ENCODE measurements at regions not wholly inside any gene's neighbourhood (a gene's known extent, or its start where the extent isn't known, plus 50 kb on each side); places are given as distances from the start of the nearest gene placed in this dataset.

DNA sequence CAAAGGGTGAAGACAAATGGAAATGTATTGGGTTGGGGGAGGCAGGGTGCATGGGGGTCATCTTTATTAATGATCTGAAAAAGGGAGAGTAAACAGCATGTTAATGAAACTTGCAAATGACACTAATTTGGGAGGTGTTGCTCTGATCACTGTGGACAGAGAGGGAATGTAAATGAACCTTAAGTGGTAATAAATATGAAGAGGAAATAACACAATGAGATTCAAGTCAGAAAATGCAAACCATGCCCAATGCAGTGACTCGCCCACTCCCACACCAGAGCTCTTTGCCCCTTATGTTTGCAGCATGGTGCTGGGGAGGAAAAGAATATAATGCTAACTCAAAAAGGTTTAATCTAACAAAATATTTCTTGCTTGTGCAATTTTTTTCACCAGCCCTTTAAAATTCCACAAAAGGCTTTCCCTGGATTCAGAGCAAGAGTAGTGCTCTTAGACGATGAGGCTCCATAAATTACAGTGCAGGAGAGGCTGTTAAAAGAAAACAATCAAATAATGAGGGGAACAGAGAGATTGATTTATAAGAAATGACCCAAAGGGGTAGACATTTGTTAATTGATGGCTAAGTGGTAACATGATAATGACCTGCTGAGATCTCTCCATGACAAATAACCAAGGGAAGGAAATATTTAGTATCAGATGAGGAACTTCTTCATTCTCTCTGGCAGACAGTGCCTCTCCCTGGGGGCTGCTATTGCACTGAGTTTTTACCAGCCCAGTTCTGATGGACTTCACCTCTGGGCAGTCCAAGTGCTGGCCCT is 210.0 kb upstream of the PPP2R3A start:
- no peak for DNase-seq

DNA sequence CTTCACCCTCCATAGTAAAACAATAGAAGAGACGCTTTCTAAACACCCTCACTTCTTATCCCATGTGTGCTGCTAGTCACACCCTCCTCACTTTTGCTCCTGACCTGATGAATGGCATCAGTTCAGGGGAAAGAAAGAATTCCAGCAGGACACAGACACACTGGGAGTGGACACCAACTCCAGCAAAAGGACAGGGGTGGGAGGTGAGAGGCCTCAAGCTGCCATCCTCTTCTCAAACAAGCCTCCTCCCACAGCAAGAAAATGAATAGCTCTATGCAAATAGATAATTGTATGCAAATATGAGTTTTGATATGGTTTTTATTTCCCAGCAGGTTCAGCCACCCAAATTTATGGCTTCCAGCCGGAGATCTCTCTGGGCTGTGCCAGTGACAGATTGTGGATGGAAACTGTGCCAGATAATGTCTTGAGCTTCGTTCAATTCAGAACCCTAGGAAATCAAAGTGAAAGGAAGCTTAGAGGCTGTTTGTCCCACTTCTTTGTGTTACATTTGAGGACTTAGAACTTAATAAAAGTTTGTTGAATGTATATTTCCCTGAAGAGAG is 209.3 kb upstream of the PPP2R3A start:
- DNase-seq, result no peak

DNA sequence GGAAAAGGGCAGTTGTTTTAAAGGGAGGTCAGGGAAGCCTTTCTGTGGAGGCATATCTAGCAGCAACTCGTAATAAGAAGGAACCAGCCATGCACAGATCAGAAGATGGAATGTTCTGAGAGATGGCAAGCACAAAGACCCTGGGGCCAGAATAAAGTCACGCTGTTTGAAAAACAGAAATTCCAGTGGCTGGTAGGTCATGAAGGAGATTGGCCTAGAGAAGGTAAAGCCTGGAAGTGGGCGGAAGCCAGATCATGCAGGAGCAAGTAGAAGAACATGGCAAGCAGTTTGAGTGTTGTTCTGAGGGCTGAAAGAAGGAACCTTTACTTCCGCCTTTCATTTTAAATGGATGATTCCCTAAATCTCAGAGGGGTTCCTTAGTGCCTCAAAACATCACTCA is 208.1 kb upstream of the PPP2R3A start:
- no peak for DNase-seq

DNA sequence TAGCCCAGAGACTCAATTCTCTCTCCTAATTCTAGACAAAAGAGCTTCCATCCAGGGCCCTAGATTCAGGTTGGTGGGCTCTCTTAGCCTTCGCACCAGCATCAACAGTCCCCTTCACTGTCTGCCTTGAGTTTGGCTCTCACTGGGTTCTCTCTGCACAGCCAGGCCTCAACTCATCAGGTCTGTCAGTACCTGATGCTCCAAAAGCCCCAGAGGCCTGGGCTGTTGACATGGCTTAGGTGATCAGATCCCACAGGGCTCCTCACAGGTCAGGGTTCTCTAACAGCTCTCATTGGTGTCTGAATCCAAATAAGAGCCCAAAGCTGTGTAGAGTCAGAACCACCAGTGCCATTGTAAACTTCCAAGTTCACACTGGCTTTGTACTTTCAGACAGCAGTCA is 206.6 kb upstream of the PPP2R3A start:
- no peak for DNase-seq

DNA sequence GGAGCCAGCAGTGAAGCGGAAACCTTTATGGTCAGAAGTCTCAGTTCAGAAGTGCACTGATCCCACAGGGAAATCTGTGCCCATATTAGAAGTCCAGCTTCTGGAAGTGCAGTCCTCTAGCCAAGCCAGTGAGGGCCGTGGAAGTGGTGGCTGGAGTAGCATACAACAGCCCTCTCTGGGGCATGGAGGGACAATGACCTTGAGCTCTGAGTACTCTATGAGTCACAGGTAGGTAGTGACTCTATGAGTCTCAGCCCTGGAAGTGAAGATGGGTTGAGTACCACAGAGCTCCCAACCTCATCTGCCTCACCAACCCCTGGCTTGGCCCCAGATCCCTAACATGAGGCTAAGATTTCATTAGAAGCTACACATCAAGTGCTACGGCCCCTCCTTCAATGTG is 205.9 kb upstream of the PPP2R3A start:
- no peak for DNase-seq

DNA sequence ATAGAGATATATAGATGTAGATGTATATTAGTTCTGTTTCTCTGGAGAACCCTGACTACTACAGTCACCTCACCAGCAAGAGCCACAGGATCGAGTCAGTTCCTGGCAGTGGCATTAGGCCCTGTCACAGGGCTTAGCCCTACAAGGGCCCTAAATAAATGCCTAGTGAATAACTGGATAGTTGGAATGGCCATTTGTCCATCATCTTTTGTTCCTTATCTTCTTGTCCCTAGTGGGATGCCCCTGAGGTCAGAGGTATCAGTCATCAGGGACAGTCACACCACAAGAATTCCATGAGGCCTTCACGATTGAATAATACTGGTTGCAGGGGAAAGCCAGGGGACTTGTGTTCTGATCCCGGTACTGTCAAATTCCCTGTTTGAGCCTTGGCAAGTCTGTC is 204.9 kb upstream of the PPP2R3A start:
- DNase-seq, result no peak

DNA sequence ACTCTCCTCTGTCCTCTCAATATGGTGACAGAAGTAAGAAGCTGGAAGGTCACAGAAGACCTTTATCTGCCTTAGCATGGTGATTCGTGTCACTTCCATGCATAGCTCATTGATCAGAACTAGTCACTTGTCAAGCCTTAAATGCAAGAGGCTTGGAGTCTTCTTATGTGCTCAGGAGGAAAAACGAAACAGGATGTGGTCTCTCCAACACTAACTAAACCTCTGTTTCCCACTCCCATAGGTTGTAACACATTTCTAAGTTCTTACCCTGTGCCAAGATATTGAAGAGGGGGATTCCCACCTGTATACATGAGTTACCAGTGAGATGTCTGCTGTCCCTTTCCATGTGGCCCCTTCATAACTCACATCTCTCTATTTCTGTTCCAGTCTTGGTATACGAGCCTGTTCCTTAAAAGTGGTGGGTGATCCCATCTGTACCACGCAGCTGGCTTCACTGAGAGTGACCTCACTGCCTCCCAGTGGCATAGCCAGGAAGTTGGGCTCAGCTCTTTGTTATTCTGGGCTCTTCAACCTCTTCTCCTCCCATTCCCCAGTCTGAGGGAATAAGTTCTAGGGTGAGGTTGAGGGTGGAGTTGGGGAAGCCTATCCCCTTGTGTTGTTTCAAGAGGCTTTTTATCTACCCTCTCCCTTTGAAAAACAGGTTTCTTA is 203.2 kb upstream of the PPP2R3A start:
- DNase-seq, result no peak

DNA sequence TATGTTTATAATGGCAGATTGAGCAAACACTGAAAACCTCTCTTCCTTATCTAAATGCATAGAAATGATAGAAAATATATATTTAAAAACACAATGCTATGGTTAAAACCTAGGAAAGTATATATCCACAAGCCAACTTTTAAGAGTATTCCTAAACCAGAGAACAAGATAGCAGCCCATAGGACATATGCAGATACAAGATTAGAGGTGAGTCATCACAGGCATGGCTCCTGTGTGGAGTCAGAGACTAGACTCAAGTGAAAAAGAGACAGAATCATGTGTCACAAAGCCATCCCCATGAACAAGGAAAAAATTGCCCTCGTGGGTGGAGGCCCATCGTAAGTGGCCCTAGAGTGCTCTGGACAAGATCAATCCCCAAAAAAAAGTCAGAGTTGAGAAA is 199.4 kb upstream of the PPP2R3A start:
- DNase-seq, result no peak

DNA sequence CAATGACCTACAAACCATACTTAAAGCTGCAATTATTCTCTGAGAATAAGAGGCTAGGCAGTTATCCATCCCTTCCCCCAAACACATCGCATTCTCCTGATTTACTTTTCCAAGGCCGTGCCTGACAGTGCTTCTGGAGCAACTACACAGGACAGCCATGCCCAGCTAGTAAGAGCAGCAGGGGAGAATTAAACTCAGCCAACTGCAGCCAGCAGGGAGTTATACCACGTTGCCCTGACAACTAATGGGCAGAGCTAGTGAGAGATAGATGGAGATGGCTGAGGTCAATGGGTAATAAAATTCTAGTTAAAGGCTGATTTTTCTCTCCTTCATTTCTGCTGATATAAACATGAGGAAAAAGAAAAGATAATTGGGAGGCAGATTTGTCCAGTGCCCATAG is 193.8 kb upstream of the PPP2R3A start:
- DNase-seq, result no peak

DNA sequence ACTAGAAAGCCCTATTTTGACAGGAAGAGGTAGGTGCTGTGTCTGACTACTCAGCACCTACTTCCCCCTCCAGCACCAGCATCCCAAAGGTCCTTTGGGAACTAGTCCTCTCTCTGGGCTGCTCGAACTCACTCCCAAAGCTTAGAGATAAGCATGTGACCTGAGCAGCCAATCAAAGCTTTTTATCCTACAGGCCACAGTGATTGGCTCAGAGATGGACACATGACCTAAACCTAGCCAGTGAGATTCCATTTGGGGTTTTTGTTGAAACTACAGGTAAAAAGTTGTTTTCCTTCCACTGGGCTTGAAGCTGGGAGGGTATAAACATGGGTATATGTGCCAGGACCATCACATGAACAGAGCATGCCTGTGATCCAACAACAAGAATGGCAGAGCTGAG is 186.5 kb upstream of the PPP2R3A start:
- no peak for DNase-seq

DNA sequence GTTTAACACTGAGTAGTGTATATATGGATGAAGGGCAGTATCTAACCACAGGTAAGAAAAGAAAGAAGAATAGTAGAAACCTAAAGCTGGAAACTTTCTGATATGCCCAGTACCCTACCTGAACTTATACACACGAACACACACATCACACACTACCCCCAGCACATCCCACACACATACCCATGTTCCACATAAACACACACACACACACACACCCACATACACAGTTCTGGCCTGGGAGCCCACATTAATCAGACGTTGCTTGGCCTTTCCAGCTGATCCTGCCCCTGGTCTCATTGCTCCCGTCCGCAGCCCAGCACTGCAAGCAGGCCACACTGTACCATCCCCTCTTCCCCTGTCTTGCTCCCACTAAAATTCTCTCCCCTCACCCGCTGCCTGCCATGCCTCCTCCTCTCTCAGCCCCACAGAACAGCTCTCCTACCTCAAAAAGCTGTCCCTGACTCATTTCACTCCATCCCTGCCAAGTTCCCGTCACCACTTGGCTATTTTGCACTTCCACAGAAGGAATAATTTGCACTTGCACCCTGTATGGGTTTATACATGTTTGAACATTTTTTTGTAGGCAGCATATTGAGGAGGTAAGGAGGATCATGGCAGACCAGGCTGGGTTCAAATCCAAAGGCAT is 185.8 kb upstream of the PPP2R3A start:
- DNase-seq, result no peak

DNA sequence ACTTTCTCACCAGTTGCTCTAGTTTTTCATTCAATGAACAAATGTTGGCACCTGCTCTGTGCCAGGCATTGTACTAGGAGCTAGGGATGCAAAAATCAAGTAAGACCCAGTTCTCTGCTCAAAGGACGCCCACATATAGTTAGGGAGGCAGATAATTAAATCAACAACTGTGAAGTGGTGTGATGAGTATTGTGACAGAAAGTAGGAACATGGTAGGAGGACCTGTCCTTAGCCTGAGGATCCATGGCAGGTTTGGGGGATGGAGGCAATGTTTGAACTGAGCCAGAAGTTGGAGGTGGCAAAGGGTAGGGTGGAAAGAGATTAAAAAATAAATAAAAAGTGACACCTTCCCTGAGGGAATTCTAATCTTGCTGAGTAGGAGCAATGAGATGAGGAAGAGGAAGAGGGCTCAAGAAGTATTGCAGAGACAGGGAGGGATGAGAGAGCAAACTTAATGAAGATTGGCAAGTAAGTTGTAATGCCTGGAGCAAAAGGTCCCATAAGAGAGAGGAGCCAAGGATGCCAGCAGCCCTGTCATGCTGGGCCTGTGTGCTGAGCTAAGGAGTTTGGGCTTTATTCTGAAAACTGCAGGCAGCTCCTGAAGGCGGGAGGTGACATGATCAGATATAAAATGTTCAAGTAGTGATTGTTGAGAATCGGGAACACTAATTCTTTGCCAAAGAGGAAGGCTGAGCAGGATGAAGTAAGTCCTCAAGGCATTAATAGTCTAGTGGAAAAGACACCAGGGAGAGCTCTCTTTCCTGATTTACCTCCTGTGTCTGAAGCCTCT is 184.3 kb upstream of the PPP2R3A start:
- no peak for DNase-seq

DNA sequence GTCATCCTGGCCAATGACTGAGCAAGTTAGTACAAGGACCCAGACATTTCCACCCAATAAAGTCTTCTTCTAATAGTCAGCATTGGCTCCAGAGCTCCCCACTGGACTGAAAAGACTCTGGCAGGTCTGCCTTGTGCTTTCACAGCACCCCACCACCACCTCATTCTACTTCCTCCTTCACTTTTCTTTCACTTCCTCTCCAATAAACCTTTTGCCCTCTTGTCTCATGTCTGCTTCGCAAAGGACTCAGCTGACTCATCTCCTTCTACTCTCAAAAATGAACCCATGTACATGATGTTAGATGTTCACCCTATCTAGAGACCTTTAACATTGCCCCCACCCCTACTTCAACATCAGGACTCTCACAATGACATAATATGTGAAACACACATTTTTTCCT is 181.0 kb upstream of the PPP2R3A start:
- no peak for DNase-seq

DNA sequence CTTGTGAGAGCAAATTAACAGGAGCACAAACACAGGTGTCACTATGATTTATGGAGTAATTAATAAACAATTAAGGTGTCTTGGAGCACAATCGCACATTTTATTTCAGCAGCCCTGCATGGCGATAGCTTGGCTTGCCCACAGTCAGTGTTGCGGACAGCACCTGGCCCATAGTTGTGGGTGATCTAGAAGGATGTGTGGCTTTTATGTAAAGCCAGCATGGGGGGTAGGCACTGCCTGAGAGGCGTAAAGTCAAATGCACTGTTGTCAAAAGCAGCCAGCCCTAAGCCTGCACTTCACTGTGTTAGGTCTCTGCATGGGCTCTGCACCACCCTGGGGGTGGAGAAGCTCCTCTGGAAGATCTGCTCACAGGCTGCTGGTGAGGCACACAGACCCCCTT is 177.4 kb upstream of the PPP2R3A start:
- no peak for DNase-seq

DNA sequence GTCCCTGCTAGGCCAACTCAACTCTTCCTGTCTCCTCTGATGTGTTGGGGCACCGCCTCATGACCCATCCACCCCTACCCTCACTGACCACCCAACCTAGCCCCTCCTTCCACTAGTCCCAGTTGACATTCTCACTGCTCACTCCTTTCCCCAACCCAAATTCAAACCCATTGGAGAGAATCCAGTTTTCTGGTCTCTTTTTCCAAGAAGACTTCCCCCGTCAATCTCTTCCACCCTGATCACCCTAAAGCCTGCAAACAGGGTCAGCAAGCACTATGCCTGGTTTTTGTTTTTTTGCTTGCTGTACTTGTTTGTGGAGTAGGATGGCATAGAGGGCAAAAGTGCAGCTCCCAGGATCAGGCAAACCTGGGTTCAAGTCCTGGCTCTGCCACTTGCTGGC is 176.6 kb upstream of the PPP2R3A start:
- no peak for DNase-seq

DNA sequence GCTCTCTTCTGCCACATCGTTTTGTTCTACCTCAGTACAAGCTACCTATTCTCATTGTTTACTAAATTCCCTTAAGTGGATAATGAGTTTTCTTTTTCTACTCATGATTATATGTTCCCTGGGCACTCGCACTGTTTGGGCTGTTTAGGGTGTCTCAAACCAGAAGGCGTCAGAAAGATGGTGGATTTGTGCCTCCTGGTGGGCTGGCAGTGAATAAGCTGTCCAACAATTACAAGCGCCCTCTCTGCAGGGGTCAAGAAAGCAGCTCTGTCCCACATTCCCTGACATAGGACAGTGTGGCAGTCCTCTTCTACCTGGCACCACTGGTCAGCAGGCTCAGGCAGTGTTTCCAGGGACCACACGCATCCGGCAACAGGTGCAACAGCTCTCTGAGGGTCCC is 173.4 kb upstream of the PPP2R3A start:
- DNase-seq, result no peak

DNA sequence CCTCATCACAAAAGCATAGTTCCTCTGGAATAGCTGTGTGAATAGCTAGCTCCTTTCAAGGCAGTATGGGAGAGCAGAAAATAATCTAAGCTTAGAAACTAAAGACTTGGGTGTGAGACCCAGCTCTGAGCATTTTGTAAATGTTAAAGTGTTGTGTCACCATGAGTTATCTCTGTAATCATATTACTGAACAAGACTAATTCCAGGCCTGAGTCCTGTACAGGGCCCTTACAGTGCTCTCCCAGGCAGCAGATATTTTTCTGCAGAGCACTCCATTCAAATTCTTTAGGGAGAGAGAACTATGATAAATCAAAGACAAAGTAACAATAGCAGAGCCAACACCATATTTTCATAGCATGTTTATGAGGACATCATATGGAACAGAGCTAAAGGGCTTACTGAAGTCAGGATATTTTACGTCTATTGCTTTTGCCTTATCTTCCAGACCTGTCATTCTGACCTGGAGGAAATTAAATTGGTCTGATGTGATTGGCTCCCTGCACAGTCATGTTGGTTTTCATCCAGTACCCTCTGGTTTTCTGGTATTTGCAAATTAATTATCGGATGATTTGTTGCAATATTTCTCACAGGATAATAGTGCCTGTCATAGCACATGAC is 172.6 kb upstream of the PPP2R3A start:
- no peak for DNase-seq

DNA sequence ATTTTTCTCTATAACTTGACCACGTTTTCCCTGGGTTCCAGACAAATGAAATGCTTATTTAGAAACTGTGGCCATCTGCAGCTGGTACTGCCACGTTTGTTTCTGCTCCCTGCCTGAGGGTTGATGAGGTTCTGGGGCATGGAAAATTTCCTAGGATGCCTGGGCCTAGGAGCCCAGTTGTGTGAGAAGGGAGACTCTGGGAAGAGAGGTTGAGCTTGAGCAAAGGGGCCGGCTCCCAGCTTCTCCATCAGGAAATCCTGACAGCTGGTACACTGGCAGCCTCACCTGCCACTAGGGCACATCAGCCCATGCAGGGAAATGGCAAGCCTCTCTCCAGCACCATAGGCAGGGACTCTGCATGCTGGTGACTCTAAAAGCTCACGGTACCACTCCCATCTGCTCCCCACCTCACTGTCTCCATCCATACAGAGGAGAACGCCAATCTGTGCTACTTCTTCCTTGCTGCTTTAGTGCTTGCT is 165.4 kb upstream of the PPP2R3A start:
- DNase-seq, result no peak

DNA sequence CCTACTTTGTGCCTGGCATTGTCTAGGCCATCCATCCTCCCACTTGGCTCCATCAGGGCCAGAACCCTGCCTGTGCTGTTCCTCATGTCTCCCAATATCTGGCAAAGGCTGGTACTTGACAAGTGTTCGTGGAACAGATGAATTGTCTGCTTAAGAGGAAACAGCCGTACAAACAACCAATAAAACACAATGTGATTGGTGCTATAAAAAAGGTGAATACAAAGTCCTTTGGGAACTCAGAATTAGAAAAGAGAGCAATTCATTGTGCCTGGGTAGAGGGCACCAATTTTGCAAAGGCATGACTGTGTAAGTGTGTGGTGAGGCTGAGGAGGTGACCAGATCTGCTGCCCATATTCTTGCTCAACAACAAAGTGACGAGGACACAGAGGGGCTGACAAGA is 164.5 kb upstream of the PPP2R3A start:
- DNase-seq, result no peak

DNA sequence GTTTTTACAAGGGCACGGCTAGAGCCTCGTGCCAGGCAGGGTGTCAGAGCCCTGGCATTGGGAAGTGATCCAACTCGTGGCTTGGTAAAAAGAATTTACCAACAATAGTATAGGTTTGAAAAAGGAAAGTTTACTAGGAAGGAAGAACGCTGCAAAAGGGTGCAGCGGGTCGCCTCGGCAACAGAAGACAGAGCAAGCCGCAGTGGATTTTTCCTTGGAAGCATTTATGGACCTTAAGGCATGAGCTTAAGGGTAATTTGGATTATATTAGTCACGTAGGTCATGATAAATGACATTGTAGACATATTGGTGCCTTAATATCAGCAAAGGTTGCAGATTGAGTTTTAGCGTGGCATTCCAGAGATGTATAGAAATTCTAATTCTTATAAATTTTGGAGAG is 163.4 kb upstream of the PPP2R3A start:
- no peak for DNase-seq

DNA sequence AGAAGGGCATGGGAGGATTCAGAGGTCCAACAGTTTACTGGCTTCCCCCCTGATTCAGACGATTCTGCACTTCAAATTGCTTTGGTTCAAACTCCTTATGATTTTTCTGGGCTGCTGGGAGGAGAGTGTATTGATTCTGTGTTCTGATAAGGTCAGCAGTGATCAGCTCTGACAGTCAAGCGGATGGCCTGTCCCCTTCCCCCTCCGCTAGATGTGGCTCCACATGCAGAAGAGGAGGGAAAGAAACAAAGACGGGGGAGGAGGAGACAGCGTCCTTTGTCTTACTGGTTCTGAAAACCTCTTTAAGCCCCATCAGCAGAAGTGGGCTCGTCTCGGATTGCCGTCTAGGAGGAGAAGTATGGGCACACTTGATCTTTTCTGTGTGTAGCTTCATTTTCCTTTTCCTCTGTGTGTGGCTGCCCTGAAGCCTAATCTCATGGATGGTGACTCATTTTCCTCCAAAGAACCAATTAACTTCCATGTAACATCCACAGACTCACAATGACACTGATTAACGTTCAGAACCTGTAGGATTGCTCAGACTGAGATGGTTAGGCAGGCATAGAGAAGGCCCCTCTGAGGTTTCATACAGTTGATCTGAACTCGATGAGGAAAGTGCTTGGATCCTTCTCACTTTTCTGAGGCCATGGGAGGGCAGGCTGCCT is 162.4 kb upstream of the PPP2R3A start:
- DNase-seq, result no peak

DNA sequence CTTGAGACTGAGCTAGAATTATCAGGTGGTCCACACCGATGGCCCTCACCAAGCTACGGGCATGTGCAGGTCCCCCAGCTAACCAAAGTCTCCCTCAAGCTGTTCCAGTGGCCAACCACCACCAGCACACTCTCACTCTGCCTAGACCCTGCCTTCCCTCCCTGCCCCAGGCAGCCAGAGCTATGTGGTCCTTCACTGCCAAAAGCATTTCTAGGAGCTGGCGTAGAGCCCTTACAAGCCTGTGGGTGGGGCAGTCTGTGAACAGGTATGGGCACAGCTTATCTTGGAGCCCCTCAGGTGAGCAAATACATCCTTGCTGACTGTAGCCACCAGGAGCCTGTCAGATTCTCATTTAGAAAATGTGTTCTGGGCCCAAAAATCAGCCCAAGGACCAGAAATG is 159.8 kb upstream of the PPP2R3A start:
- no peak for DNase-seq

All from NCI-H2107 (cell line).